Vagina (tissue), 2 donors: ENCODE measurements at regions not wholly inside any gene's neighbourhood (a gene's known extent, or its start where the extent isn't known, plus 50 kb on each side); places are given as distances from the start of the nearest gene placed in this dataset.

Experiments used
- CTCF ChIP-seq, 3 experiments: fragments of 450-650 bp in 2 of 3; fragments of 200-600 bp in 1 of 3; sonication (generic) in 1 of 3; IDR thresholded peaks; one replicate each; pipeline ENCODE4 v1.5.1; 2017 to 2019; ENCODE audit warnings: antibody characterized with exemption in 3 of 3, mild to moderate bottlenecking in 2 of 3, moderate library complexity in 2 of 3
- POLR2A ChIP-seq, 2 donors: fragments of 450-650 bp; IDR thresholded peaks; one replicate each; pipeline ENCODE4 v1.6.1; 2017; ENCODE audit warnings: antibody characterized with exemption in 2 of 2, mild to moderate bottlenecking in 2 of 2, moderate library complexity in 2 of 2
- POLR2AphosphoS5 ChIP-seq, 2 donors: sonication (generic); formaldehyde crosslinking; IDR thresholded peaks; one replicate each; pipeline ENCODE4 v1.9.0; 2017; ENCODE audit warnings: antibody characterized with exemption in 2 of 2, mild to moderate bottlenecking in 2 of 2, low read depth in 1 of 2; ENCODE audit not compliant: insufficient read depth in 1 of 2

GRCh38 chr1:47701741-47702515 lies 264.1 kb downstream of the FOXD2 start:
- TF ChIP-seq CTCF (IDR thresholded peaks at IDR 0.05) (no peak), POLR2AphosphoS5 (IDR thresholded peaks at IDR 0.05; ENCODE audit: insufficient read depth in 1 of 2, low read depth in 1 of 2) (no peak), POLR2A (IDR thresholded peaks at IDR 0.05) (no peak)
